ENCODE measurements at regions not wholly inside any gene's neighbourhood (a gene's known extent, or its start where the extent isn't known, plus 50 kb on each side); places are given as distances from the start of the nearest gene placed in this dataset.

DNA sequence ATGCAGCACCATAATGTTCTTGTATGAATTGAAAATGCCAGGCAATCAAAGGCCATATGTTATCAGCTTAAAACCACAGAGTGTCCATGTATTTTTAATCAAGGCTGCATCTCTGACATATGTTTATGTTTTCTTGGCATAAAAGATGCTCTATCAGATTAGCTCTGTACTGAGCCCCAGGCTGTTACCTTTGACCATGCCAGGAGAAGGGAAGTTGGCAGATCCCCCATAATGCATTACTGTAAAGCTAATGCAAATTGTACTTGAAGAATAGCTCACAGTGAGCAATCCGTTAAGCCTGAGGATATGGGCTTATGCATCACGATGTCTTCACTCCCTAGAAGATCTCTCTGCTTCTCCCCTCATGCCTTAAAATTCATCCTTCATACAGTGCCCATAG lies 414.4 kb downstream of the BRINP1 start:
- TF ChIP-seq, protein P1, sequence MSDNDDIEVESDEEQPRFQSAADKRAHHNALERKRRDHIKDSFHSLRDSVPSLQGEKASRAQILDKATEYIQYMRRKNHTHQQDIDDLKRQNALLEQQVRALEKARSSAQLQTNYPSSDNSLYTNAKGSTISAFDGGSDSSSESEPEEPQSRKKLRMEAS (IDR thresholded peaks at IDR 0.05; ENCODE audit: low read depth, low read length), result no peak
- TF ChIP-seq, protein P2, sequence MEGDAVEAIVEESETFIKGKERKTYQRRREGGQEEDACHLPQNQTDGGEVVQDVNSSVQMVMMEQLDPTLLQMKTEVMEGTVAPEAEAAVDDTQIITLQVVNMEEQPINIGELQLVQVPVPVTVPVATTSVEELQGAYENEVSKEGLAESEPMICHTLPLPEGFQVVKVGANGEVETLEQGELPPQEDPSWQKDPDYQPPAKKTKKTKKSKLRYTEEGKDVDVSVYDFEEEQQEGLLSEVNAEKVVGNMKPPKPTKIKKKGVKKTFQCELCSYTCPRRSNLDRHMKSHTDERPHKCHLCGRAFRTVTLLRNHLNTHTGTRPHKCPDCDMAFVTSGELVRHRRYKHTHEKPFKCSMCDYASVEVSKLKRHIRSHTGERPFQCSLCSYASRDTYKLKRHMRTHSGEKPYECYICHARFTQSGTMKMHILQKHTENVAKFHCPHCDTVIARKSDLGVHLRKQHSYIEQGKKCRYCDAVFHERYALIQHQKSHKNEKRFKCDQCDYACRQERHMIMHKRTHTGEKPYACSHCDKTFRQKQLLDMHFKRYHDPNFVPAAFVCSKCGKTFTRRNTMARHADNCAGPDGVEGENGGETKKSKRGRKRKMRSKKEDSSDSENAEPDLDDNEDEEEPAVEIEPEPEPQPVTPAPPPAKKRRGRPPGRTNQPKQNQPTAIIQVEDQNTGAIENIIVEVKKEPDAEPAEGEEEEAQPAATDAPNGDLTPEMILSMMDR (IDR thresholded peaks at IDR 0.05; ENCODE audit: low read depth, low read length), result no peak
- TF ChIP-seq POLR2A (IDR thresholded peaks at IDR 0.05; ENCODE audit: extremely low read depth, insufficient read length) (no peak), MYC (IDR thresholded peaks at IDR 0.05; ENCODE audit: low read depth, low read length) (no peak)
- H3K4me3 ChIP-seq (ENCODE audit: low read depth, low read length), result no peak overlapping the region
- no peak for DNase-seq (ENCODE audit: low read depth)

DNA sequence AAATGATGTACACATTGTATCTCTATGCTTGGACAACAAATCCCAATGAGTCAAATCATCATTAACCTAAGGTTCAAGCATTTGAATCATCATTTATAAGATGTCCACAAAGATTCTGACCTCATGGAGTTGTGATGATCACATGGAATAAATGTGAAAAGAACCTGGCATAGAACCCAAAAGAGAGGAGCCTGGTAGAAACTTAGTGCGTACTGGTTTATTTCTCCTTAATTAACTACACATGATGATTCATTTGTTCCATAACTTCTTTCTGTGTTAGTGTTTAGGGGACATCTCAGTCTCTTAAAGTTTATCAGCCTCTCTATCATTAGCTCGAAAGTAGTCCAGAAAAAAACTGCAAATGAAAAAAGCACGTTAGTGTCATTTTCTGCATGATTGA lies 411.6 kb downstream of the BRINP1 start:
- no peak overlapping the region for H3K4me3 ChIP-seq (ENCODE audit: low read depth, low read length)
- DNase-seq (ENCODE audit: low read depth), result no peak
- TF ChIP-seq, protein P2 (IDR thresholded peaks at IDR 0.05; ENCODE audit: low read depth, low read length), result no peak
- TF ChIP-seq POLR2A (IDR thresholded peaks at IDR 0.05; ENCODE audit: extremely low read depth, insufficient read length) (no peak), MYC (IDR thresholded peaks at IDR 0.05; ENCODE audit: low read depth, low read length) (no peak)

DNA sequence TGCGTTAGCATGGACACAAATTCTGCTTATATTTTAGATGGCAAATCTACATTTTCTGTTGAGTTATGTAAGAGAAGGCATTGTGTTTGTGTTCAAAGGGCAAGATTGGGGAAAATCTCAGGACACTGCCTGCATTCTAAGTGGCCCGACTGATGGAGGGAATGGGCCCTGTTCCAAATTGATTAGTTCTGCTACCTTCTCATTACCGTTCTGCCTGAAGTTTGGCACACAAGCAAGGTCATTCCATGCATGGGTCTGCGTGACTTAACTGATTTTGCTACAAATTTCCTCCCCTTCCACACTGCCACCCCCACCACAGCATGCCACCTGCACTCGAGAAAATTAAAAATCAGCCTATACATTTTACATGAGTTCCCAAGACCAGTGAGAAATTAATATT lies 409.9 kb downstream of the BRINP1 start:
- H3K4me3 ChIP-seq (ENCODE audit: low read depth, low read length), result no peak overlapping the region
- TF ChIP-seq, protein P1 (IDR thresholded peaks at IDR 0.05; ENCODE audit: low read depth, low read length), result no peak
- TF ChIP-seq POLR2A (IDR thresholded peaks at IDR 0.05; ENCODE audit: extremely low read depth, insufficient read length) (no peak), MYC (IDR thresholded peaks at IDR 0.05; ENCODE audit: low read depth, low read length) (no peak)
- TF ChIP-seq, protein P2 (IDR thresholded peaks at IDR 0.05; ENCODE audit: low read depth, low read length), result no peak
- no peak for DNase-seq (ENCODE audit: low read depth)

DNA sequence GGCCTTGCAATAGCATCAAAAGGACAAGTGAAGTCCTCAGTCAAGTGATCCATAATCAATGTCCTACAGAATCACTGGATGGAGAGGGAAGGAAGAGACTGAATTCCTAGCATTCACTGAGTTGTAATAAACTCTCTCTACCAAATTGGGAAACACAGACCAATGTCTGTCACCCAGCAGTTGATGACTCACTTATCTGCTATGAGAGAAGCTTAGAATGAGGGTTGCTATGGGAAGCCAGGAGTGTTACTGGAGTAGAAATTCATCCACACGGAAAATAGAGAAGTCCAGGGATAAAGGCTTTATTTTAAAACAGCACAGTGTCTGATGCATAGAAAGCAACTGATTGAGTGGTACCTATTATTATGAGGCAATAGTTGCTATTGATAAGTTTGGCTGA lies 407.4 kb downstream of the BRINP1 start:
- TF ChIP-seq, protein P1 (IDR thresholded peaks at IDR 0.05; ENCODE audit: low read depth, low read length), result no peak
- no peak overlapping the region for H3K4me3 ChIP-seq (ENCODE audit: low read depth, low read length)
- no peak for DNase-seq (ENCODE audit: low read depth)

DNA sequence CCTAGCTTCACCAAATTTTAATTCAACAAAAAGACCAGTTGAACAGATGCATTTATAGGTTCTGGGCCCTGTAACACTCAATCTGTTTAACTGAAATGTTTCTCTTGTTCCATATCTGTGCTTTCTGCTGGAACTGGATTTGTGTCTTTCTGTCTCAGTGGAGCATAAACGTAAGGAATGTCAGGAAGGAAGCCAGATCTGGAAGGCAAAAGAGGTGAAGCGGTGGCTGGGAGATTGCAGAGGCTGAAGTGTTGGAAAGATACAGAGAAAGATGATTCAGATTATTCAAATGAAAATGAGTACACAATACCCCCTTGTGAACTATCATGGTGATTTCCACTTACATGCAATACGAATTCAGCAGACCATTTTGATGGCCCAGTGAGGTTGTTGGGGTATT lies 406.8 kb downstream of the BRINP1 start:
- TF ChIP-seq, protein P1 (IDR thresholded peaks at IDR 0.05; ENCODE audit: low read depth, low read length), result no peak
- TF ChIP-seq POLR2A (IDR thresholded peaks at IDR 0.05; ENCODE audit: extremely low read depth, insufficient read length), result no peak
- no peak for TF ChIP-seq MYC (IDR thresholded peaks at IDR 0.05; ENCODE audit: low read depth, low read length)
- TF ChIP-seq, protein P2 (IDR thresholded peaks at IDR 0.05; ENCODE audit: low read depth, low read length), result no peak
- no peak overlapping the region for H3K4me3 ChIP-seq (ENCODE audit: low read depth, low read length)
- DNase-seq (ENCODE audit: low read depth), result no peak

DNA sequence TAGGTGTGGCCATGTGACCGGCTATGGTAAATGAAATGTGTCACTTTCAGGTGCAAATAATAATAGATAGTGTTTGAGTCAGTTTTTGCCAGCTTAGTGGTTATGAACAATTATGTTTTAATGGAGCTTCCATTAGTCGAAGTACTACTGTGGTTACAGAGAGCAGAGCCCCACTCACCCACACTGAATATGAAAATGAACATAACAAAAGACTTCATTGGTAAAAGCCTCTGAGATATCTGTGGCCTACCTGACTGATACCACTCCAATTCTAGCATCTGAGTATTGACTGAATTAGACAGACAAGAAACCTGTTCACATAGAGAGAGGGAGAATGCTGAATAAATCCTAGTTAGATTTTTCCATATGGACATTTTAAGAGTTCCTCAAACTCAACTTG lies 405.6 kb downstream of the BRINP1 start:
- no peak for DNase-seq (ENCODE audit: low read depth)
- TF ChIP-seq, protein P2 (IDR thresholded peaks at IDR 0.05; ENCODE audit: low read depth, low read length), result no peak
- H3K4me3 ChIP-seq (ENCODE audit: low read depth, low read length), result no peak overlapping the region
